Umbilical cord (tissue), 1 donor: ENCODE measurements at regions not wholly inside any gene's neighbourhood (a gene's known extent, or its start where the extent isn't known, plus 50 kb on each side); places are given as distances from the start of the nearest gene placed in this dataset.

ENCODE experiments used
- DNase-seq: peaks from one replicate; pipeline ENCODE4 v3.0.0-alpha.2; 2015; ENCODE audit warnings: low spot score

DNA sequence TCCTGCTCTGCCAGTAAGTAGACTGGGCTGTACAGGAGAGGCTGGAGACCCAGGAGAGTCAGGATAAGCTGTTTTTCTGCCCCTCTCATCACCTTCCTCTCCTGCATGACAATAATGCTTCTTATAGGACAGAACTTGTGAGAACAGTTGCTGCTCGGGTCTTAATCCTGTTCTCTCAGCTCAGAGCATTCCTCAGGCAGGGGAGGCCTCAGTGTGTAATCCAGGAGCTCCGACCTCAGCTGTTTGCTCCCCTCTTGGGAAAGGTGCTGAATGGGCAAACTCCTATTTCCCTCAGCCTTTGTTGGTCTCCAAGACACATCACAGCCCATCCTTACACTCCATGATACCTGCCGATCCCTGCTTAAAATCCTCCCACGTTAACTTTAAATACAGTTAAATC lies 134.9 kb upstream of the LRFN2 start:
- peak; percentile 44 for DNase-seq

DNA sequence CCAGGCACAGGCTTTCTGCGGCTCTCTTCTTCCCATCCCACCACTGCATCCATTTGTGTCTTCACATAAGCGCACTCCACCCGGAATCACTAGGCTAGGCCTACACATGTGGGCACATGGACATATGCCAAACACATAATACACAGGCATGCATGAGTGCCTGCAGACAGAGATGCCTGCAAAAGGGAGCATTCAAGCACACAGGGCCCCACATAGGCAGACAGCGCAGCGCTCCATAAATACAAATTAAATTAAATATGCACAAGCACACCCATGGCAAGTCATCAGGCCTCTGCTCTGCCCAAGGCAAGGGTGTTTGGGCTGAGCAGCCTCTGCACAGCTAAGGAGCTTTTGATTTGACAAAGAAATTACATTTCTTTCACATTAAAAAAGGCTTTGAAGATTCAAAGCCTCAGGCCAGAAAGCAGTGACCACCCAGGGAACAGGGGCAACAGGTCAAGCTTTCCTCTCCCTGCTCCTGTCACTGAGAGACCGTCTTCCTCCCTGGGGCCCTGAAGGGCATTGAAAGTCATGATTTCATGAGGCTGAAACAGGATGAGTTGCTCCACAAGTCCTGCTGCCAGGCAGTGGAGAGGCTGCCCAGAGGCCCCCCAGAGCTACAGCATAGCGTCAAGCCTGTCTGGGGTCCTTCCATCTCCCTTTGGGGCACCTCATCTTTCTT lies 134.2 kb upstream of the LRFN2 start:
- DNase-seq = peak; percentile 76

DNA sequence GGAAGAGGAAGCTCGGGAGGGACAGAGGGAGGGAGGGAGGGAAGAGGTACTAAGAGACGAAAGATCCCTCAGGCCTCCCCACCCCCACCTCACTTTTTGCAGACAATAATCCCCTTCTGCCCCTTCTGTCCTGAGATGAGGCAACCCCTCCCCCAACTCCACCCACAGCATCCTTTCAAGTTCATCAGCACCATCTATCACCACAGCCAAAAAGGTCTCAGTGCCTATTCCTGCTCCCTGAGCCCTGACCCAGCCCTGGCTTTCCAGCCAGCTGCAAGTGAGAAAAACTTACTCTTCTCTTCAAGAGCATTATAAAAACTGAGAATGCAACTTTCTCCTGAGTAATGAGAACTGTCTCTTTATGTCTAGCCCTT lies 133.2 kb upstream of the LRFN2 start:
- peak; percentile 67 for DNase-seq

DNA sequence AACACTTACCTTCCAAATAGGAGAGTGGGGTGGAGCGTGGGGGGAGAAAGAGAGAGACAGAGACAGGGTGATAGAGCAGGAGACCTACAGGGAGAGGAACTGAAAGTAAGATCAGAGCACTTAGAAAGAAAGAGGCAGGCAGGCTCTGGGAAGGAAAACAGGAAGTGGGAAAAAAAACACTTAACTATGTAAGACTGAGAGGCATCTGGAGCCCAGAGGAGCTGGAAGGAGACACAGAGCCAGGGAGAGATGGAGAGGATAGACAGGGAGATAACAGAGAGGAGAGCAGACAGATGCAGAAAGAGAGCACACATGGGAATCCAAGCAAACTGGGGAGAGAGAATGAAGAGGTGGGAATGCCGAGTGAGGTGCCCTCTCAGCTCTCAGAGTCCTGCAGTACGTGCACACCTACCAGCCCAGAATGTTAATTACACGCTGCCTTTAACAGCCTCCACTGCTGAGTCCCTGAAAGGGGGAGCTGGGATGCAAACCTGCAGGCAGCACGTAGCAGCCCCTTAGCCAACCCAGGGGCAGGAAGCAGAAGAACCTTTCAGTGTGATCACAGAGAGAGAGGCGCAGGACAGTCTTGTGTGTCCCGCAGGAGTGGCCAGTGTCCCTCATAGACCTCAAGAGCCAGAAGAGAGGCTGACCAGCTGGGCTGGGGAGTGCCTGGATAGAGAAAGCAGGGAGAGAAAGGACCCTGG lies 132.7 kb upstream of the LRFN2 start:
- DNase-seq = peak; percentile 93

DNA sequence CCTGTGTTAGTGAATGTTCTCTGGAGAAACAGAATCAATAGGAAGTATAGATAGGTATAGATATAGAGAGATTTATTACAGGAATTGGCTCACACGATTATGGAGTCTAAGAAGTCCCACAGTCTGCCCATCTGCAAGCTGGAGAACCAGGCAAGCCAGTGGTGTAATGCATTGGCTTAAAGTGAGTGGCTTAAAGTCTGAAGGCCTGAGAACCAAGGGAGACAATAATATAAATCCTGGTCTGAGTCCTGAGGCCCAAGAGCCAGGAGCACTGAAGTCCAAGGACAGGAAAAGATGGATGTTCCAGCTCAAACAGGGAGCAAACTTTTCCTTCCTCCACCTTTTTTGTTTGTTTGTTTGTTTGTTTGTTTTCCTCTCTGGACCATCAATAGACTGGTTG lies 131.2 kb upstream of the LRFN2 start:
- no peak for DNase-seq

DNA sequence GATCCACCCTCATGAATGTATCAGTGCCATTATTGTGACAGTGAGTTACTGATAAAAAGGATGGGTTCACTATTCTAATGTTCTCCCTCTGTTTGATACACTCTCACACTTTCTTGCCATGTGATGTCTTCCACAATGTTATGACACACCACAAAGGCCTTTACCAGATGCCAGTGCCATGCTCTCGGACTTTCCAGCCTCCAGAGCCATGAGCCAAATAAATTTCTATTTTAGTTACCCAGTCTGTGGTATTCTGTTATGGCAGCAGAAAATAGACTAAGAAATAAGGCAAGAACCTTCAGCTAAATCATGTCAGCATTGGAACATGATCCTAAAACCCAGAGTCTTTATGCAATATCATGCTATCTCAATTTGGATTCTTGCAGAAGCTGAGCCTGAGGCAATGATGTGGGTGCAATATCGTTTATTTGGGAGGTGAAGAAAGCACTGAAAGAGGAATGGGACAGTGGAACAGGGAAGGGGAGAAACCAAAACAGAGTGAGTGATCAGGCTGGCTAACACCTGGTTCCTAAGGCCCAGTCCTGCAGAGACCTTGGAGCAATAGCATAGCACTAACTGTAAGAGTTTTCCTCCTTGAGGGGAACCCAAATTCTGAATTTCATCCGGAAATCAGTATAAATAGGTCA lies 130.4 kb upstream of the LRFN2 start:
- DNase-seq = no peak

DNA sequence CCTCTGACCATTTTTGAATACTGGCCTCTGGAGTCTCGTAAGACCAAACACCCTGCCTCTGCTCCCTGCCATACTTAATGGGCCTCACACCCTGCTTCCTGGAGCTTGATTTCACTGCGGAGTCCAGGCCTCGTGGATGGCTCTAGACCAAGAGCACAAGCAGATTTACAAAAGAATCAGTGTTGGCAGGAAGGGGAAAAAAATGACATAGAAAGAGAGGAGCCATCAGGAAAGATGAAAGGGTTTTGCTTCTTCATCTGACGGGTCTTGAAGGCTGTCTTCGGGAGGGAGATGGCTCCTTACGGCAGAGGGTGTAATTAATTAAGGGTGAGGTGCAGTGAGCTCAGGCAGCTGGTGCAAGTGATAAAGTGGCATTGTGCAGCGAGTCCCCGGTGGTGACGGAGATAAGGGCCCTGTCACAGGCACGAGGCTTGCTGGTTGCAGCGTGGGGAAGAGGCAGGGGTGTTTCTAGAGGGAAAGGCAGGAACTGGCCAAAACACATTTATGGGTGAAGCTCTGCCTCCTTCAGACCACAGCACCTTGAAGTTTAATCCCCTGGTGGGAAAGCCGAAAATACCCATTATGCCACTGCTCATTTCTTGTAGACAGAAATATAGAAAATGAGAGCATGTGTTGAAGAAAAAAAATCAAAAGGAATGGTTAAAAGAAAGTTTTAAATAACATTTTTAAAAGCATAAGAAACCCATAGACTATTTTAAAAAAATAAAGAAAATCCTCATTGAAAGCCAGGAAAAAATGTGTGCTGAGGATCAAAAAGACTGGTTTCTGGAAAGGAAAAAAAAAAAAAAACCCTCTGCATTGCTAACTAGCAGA lies 128.6 kb upstream of the LRFN2 start:
- DNase-seq = peak; percentile 80

DNA sequence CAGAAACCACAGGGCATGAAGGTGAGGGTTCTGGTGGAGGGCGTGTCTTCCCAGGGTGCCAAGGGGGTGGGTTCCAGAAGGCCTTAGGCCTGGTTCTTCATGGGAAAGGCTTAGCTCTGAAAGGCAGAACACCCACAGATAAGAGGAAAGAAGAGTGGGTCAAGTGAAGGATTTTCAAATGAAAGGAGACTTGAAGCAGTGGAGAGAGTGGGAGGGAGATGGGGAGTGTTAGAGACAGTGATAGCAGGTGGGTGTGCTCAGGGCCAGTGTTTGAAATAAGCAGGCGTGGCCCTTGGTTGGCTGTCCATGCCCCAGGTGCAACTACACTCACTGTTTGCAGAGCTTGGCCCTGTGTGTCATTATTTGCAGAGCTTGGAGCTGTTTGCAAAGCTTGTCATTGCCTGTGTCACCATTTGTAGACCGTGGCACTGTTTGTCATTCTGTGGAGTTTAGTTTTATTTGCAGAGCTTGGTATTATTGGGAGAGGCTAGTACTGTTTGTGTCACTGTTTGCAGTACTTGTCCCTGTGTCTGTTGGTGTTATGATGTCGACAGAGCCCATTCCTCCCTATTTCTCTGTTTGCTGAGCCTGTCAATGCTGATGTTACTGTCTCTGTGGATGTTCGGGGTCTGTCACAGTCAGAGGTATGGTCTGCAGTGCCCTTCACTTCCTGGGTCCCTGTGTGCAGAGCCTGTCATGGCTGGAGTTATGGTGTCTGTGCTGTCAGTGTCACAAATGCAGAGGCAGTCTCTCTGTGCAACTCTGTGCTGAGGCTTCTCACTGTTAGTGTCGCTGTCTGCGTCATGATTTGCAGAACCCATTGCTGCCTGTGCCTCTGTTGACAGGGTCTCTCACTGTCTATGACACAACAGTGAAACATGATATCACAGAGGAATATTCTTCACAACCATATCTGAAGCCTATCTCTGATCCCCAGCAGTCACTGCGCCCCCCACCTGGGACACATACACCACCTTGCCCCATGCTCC lies 127.7 kb upstream of the LRFN2 start:
- DNase-seq = no peak

DNA sequence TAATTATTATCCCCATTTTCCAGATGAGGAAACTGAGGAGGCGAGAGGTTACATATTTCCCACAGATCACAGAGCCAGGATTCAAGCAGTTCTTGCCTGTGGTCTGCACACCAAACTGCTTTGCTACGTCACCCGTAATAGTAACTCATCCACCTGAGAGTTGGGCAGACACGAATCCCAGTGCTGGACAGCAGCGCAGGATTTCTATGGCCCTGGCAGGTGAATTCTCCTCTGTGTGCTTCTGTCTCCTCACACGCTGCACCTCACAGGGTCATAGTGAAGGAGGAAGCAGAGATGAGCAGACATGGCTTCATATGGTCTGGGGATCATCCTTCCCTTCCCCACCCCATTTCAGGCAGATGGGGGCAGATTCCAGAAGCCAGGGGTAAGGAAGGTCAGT lies 127.0 kb upstream of the LRFN2 start:
- no peak for DNase-seq

DNA sequence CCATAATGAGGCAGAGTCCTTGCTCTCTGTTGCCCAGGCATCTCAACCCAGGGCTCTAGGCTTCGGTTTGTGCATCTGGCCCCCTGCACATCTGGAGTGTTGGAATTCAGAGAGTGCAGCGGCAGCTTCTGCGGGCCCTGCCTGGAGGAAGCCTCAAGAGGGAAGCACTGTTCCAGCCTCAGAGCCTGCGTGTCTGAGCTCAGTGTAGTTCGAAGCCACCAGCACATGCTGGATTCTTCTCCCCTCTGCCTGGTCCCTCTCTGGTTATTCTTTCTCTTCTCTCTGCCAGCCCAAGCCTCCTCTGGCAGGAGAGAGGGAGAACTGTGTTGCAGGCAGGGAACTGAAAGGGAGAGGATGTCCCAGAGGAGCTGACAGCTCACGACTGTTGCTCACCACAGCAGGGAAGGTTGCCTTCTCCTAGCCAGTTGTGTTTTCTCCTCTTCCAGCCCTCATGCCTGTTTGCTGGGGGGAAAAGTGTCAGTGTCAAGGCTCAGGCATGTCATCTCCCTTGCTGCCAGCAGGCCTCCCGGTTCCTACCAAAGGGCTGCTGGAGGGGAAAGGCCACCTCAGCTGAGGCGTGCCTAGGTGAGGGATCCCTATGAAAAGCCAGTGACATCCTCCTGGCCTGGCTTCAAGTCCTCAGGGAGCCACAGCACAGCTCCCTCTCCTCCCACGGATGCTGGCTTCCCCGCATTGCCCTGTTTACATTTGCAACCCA lies 126.0 kb upstream of the LRFN2 start:
- no peak for DNase-seq

DNA sequence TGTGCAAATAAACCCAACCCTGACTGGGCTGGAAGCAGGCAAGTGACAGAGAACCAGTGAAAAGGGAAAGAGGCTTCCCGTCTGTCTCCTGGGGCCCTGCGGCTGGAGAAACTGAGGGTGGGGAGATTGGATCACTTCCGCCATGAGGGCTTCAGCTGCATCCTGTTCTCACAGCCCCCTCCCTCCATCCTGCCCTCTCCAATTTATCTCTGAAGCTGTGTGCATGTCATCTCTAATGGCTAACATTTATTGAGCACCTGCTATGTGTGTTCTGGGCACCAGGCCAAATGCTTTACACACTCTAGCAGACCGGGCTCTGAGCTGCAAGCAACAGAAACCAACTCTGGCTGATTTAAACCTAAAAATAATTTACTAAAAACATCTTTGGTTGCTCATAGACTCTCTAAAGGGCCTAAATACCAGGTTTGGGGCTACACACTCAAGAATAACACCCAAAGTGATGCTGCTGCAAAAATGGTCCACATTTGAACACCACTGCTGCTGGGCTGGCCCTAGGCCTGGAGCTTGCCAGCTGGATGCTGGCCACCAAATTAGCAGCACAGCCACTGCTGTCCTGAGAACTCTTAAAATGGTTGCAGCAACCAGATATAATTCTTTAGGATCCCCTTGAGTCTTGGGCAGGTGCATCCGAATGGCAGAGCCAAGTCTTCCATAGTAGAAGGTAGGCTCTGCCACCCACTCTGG lies 123.6 kb upstream of the LRFN2 start:
- DNase-seq = no peak

DNA sequence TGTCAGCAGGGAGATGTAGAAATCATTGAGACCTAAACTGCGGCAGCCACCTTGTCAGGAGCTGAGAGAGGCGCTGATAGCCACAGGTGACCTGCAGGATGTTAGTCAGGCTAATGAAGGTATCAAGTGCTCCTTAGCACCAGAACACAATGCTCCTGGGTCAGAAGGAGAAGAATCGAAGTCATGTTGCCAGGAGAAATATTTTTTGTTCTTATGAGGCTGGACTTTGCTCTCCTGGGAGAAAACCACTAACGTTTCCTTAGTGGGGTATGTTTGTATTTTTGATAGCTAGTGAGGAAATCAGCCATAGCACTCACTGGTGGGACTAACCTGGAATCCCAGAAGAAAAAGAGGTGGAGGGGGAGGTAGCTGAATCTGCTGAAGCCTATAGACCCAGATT lies 120.9 kb upstream of the LRFN2 start:
- no peak for DNase-seq

DNA sequence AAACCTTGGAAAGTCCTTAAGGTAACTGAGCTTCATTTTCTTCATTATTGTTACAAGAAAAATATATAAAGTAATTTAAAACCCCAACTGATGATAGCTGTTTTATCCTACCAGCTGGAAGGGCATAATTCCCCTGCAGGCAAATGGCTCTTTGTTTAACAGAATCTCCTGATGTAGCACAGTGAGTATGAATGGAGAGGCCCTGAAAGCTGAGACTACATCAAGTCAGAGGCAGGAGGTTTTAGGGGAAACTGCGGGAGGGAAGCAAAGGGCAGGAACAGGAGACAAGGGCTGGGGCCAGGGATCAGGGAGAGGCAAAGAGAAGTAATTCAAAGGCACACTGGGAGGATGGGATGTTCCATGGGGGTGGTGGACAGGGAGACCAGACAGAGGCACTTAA lies 119.0 kb upstream of the LRFN2 start:
- DNase-seq = no peak

DNA sequence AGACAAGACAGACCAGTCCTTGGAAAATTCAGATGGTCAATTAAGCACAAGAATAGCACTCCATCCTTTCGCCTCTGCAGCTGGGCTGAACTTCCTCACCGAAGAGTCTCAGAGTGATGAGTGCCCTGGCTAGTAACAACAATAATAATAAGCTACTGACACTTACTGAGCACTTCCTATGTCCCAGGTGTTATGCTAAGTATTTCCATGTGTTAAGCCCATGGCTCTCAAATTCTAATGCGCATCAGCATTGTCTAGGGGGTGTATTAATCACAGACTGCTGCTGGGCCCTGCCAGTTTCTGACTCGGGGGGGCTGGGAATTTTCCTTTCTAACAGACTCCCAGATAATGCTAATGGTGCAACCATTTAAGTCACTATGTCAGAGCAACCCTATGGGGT lies 118.2 kb upstream of the LRFN2 start:
- DNase-seq = no peak

DNA sequence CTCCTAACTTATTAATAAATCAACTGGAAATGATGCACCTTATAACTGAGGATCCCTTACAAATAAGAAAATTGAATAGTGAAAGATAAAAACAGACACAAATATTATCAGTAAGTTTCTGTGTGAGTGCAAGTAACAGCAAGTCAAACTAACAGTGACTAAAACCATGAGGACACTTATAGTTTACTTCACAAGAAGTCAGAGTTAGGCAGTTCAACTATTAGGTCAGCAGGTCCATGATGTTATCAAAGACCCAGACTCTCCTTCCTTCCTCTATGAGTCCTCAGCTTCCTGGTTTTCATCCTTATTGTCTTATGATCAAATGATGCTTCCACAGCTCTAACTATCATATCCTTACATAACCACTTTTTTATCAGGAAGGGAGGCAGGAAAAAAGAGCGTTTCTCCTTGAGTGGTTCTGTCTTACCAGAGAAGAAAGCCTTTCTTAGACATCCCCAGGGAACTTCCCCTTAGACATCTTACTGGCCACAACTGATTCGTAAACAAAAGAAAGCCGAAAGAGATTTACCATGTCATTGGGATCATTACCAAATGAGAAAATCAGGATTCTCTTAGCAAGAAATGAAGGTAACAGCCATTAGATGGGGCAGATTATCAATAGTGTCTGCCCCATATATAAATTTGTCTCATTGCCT lies 114.3 kb upstream of the LRFN2 start:
- DNase-seq = no peak

DNA sequence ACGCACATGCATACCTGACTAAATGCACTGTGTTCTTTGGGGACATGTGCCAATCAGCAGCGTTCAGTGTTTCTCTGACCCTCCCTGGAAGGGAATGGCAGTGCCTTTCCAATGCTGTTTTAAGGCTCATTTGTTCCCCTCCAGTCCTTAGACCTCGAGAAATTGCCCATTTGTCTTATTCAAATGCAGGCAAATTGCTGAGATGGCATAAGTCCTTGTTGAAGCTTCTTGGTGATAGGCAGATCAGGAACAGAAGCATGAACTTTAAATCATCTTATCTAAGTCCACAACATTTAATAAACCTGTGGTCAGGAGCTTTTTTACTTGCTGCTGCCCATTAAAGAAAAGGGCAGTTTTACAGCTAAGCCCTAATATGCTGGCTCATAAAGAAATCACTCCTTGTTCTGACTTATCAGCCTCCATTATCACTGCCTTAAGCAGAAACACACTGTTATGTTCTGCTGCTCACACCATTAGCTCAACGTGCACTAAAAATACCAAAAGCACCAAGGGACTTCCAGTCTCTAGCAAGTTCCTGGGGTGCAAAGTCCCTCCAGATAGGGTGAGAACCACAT lies 112.9 kb upstream of the LRFN2 start:
- no peak for DNase-seq

DNA sequence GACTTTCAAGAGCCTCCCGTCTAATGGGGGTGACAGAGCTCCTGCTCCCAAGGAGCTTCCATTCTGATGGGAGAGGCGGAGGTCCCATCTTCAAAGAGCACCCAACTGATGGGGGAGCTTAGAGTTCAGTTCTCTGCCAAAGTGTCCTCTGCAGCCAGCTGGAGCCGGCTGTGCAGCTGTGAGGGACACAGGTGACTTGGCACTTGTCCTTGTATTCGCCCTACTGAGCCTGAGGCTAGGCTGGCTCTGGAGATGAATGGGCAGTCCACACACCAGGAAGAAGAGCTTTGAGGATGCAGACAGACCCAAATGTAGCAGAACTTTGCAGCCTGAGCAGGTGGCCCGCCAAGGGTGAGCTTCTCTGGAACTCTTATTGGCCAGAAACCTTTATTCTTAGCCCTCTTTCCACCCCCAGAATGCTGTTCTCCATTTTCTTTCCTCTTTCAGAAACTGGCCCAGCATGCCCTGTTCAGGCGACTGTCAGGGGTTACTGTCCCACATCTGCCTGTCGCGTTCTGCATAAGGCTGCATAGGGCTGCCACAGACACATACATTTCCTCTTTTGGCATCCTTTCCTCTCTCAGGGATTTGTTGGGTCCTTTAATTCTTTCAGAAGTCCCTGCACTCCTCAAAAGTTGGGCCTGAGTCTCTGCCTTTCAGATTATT lies 108.7 kb upstream of the LRFN2 start:
- no peak for DNase-seq

DNA sequence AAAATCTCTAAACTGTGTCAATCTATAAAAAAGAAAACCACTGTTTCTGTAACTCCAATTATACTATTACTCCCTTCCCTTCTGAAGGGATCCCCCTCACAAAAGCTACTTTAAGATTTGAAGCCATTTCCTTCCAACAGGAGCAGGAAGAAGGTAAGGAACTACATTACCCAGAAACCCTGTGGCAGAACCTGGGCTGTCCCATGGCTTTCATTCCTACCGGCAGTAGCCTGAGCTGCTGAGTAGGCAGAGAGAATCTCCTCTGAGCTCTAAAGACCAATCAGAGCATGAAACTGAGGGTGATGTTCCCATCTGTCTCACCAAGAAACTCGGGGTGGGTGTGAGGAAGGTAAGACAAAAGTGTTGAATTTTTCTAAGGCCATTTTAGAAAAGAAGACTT lies 108.0 kb upstream of the LRFN2 start:
- no peak for DNase-seq
